Tibial artery (tissue), 4 donors: ENCODE measurements at regions not wholly inside any gene's neighbourhood (a gene's known extent, or its start where the extent isn't known, plus 50 kb on each side); places are given as distances from the start of the nearest gene placed in this dataset.

Experiments
- DNase-seq, 2 donors: peaks; one replicate each; pipeline ENCODE4 v3.0.0-alpha.2; 2019
- H3K27ac ChIP-seq, 2 donors: fragments of 200-600 bp; sonication (generic) in 1 of 2; 1 replicate in 1 of 2; 2 replicates in 1 of 2; pipeline ENCODE4 v1.5.1; 2018 to 2019; ENCODE audit warnings: mild to moderate bottlenecking in 1 of 2
- H3K27me3 ChIP-seq, 2 donors: fragments of 200-600 bp; sonication (generic) in 1 of 2; one replicate each; pipeline versions ENCODE4 v1.5.1 to v1.6.0; 2016 to 2019
- H3K36me3 ChIP-seq, 3 donors: fragments of 200-600 bp; sonication (generic) in 2 of 3; one replicate each; pipeline ENCODE4 v1.5.1; 2016 to 2019; ENCODE audit warnings: mild to moderate bottlenecking in 2 of 3
- H3K4me1 ChIP-seq, 4 donors: fragments of 200-600 bp; sonication (generic) in 2 of 4; 1 replicate in 3 of 4; 2 replicates in 1 of 4; pipeline ENCODE4 v1.5.1; 2016 to 2019
- H3K4me3 ChIP-seq, 2 donors: fragments of 200-600 bp; sonication (generic) in 1 of 2; 1 replicate in 1 of 2; 2 replicates in 1 of 2; pipeline ENCODE4 v1.5.1; 2018 to 2019; ENCODE audit warnings: mild to moderate bottlenecking in 2 of 2
- H3K9me3 ChIP-seq, 3 donors: fragments of 200-600 bp; sonication (generic) in 1 of 3; one replicate each; pipeline ENCODE4 v1.5.1; 2016 to 2019
- intact Hi-C: fragments of 100-400 bp; cut with DNase I; formaldehyde crosslinking; loops from one replicate; pipeline ENCODE4 v1.15.0; 2023; ENCODE audit warnings: low total_unique reads
- TF ChIP-seq, protein P1 (sequence below), 2 experiments: fragments of 200-600 bp in 1 of 2; fragments of 450-650 bp in 1 of 2; IDR thresholded peaks; one replicate each; pipeline ENCODE4 v1.5.1; 2017 to 2019; ENCODE audit warnings: antibody characterized with exemption in 2 of 2, mild to moderate bottlenecking in 1 of 2, moderate library complexity in 1 of 2

DNA sequence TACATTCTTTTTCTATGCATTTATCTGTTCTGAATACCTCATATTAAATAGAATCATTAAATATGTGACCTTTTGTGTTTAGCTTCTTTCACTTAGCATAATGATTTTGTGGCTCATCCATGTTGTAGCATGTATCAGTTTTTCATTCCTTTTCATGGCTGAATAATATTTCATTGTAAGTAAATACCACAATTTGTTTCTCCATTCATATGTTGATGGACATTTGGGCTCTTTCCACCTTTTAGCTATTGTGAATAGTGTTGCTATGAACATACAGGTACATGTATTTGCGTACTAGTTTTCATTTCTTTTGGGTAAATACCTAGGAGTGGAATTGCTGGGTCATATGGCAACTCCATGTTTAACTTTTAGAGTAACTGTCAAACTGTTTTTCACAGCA, 85.1 kb downstream of the GNL3L start:
- H3K27ac ChIP-seq, result no peak overlapping the region
- TF ChIP-seq, protein P1, sequence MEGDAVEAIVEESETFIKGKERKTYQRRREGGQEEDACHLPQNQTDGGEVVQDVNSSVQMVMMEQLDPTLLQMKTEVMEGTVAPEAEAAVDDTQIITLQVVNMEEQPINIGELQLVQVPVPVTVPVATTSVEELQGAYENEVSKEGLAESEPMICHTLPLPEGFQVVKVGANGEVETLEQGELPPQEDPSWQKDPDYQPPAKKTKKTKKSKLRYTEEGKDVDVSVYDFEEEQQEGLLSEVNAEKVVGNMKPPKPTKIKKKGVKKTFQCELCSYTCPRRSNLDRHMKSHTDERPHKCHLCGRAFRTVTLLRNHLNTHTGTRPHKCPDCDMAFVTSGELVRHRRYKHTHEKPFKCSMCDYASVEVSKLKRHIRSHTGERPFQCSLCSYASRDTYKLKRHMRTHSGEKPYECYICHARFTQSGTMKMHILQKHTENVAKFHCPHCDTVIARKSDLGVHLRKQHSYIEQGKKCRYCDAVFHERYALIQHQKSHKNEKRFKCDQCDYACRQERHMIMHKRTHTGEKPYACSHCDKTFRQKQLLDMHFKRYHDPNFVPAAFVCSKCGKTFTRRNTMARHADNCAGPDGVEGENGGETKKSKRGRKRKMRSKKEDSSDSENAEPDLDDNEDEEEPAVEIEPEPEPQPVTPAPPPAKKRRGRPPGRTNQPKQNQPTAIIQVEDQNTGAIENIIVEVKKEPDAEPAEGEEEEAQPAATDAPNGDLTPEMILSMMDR (IDR thresholded peaks at IDR 0.05), result no peak
- no peak for DNase-seq
- no peak overlapping the region for H3K4me3 ChIP-seq
- intact Hi-C loops, result no loop called here
- no peaks in the 10 kb centered on the region for H3K4me1 ChIP-seq
- no peaks in the 10 kb centered on the region for H3K27me3 ChIP-seq
- H3K36me3 ChIP-seq, result no peaks in the 10 kb centered on the region
- H3K9me3 ChIP-seq, result peaks cover 0 to 8% (median 4%) of the 10 kb centered on the region in 3 donors

DNA sequence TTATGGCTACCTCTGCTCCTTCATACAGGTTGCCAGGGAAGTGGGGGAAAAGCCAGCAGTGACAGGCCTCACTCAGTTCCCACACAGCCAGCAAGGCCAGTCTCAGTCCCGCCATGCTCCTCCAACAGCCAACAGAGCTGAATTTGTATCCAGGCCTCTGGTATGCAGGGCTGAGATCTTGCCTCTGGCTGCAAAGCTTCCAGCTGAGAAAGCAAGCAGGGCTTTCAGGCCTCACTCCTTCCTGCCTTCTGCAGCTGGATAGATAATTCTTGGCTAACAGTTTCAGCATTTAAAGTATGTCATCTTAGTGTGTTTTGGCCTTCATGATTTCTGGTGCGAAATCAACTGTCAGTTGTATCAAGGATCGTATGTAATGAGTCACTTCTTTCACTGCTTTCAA, 103.6 kb downstream of the GNL3L start:
- Histone ChIP-seq H3K27ac (no peak overlapping the region), H3K36me3 (no peaks in the 10 kb centered on the region), H3K4me3 (no peak overlapping the region), H3K4me1 (no peaks in the 10 kb centered on the region), H3K27me3 (no peaks in the 10 kb centered on the region), H3K9me3 (peaks cover 0 to 11% (median 0%) of the 10 kb centered on the region in 3 donors)
- intact Hi-C loops, result no loop called here
- TF ChIP-seq, protein P1 (IDR thresholded peaks at IDR 0.05), result no peak
- no peak for DNase-seq

DNA sequence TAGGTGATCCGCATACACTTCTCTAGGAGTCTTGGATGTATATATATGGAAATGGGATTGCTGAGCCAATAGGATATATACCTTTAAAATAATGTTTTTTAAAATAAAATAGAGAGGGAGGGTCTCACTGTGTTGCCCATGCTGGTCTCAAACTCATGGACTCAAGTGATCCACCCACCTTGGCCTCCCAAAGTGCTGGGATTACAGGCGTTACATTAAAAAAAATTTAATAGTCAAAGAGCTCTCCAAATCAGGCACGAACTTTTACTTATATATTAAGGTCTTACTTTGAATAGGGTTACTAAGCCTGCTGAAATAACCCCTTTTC, 109.0 kb downstream of the GNL3L start:
- no peaks in the 10 kb centered on the region for H3K27me3 ChIP-seq
- no peaks in the 10 kb centered on the region for H3K36me3 ChIP-seq
- no peaks in the 10 kb centered on the region for H3K9me3 ChIP-seq
- no peak for DNase-seq
- intact Hi-C loops, result no loop called here
- H3K4me1 ChIP-seq, result peaks cover 0 to 10% (median 0%) of the 10 kb centered on the region in 4 donors
- TF ChIP-seq, protein P1 (IDR thresholded peaks at IDR 0.05), result no peak
- peak overlapping the region; percentile 84 to 85 for H3K27ac ChIP-seq
- H3K4me3 ChIP-seq, result peak overlapping the region; percentile 49 to 55

DNA sequence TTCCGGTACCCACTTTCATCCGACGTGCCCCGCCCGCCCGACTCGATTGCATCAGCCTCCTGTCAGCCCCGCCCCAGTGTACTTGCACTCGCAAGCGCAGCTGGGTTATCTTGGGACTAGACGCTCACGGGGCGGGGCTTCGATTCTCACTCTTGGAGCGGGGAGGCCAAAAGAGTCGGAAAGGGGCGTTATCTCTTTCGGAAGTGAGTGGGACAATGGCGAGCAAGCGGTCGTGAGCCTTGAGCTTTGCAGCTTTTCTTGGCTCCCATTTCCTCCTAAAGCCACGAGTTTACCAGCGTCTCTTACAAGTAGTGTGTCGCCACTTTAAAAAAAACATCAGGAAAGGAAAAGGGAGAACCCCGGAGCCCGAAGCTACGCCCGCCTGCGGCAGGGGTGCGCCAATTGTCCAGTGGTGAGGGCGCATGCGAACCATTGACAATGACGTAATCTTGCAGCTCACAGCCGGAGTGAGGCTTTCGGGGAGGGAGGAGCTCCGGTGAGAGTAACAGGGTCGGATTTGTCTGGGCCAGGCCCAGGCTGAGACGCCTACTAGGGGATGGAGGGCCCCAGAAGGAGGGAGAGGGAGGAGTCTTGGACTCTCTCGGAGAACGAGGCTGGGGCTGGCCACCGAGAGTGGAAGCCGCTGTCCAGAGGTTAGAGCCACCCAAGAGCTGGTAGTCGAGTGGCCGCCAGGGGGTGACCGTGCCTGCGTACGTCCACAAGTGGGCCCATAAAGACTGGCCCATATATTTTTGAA, 109.5 kb downstream of the GNL3L start:
- Histone ChIP-seq H3K36me3 (no peaks in the 10 kb centered on the region), H3K4me1 (peaks cover 0 to 10% (median 0%) of the 10 kb centered on the region in 4 donors), H3K4me3 (peak overlapping the region; percentile 49 to 55), H3K27me3 (no peaks in the 10 kb centered on the region), H3K9me3 (no peaks in the 10 kb centered on the region), H3K27ac (peak overlapping the region; percentile 84 to 85)
- intact Hi-C loops, result no loop called here
- DNase-seq, result peak; percentile 96 to 97
- TF ChIP-seq, protein P1 (IDR thresholded peaks at IDR 0.05), result peak; percentile 52 to 61

DNA sequence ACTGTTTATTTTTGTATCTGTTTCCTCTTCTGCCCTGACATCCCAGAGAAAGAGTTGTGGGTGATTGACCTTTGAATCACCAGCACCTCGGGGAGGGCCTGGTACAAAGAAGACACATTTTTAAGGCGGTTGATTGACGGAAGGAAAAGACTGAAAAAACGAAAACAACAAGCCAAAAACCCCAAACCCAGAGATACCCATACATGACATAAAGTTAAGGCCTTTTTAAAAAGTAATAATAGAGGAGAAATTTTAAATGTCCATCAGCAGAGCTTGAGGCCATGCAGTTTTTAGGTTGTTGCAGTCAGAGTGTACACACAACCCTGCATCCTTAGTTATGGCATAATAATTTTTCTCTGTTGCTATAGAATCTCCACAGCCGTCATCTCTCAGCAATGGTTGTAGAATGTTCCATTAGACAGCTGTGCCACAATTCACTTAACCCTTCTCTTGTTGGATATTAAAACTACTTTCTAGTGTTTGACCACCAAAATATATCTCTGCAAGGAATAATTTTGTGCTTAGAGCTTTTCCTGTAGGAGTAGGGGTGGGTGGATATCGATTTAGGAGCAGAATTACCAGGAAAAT, 110.2 kb downstream of the GNL3L start:
- intact Hi-C loops, result no loop called here
- TF ChIP-seq, protein P1 (IDR thresholded peaks at IDR 0.05), result no peak
- Histone ChIP-seq H3K4me1 (peaks cover 0 to 10% (median 0%) of the 10 kb centered on the region in 4 donors), H3K9me3 (no peaks in the 10 kb centered on the region), H3K36me3 (no peaks in the 10 kb centered on the region), H3K4me3 (peak overlapping the region; percentile 49 to 55), H3K27me3 (no peaks in the 10 kb centered on the region), H3K27ac (peak overlapping the region; percentile 84 to 85)
- no peak for DNase-seq
